ENCODE measurements at regions not wholly inside any gene's neighbourhood (a gene's known extent, or its start where the extent isn't known, plus 50 kb on each side); places are given as distances from the start of the nearest gene placed in this dataset.

- Histone ChIP-seq H3K9me3 (ENCODE audit: control insufficient read depth in 1 of 2, insufficient read depth in 1 of 2, low read length in 2 of 2) (peaks cover 0 to 8% of the 10 kb centered on the region in 2 experiments), H3K36me3 (ENCODE audit: insufficient read depth, low read length) (no peaks in the 10 kb centered on the region), H3K27me3 (ENCODE audit: control insufficient read depth in 1 of 2, insufficient read depth in 2 of 2, low read length in 2 of 2) (no peaks in the 10 kb centered on the region), H3K27ac (ENCODE audit: low read depth in 1 of 2, low read length in 2 of 2) (no peak overlapping the region), H3K4me3 (ENCODE audit: low read length) (no peak overlapping the region), H3K4me1 (ENCODE audit: insufficient read depth, low read length) (no peaks in the 10 kb centered on the region)
- POLR2A ChIA-PET, result no interaction called here
- H3K4me1 Mint-ChIP-seq (ENCODE audit: low read depth), result no peaks in the 10 kb centered on the region
- H3K36me3 Mint-ChIP-seq (ENCODE audit: low read depth), result no peaks in the 10 kb centered on the region
- no peak overlapping the region for H3K27ac Mint-ChIP-seq
- peaks cover 25% of the 10 kb centered on the region for H3K27me3 Mint-ChIP-seq
- intact Hi-C loops (cut with DNase I, micrococcal nuclease), result no loop called here
- CTCF ChIA-PET, result no interaction called here
- no peak for TF ChIP-seq CTCF (IDR thresholded peaks at IDR 0.05)
- no peaks in the 10 kb centered on the region for H3K9me3 Mint-ChIP-seq
- ATAC-seq (ENCODE audit: poor library complexity), result no peak
- H3K4me3 Mint-ChIP-seq, result no peak overlapping the region
- DNase-seq, result no peak
Observed at GRCh38 chr16:54347961-54348360, 61.4 kb upstream of the IRX3 start.

GRCh38 chr16:54346041-54346440 lies 59.5 kb upstream of the IRX3 start:
- Mint-ChIP-seq H3K27ac (no peak overlapping the region), H3K36me3 (ENCODE audit: low read depth) (no peaks in the 10 kb centered on the region), H3K4me3 (no peak overlapping the region), H3K9me3 (no peaks in the 10 kb centered on the region), H3K4me1 (ENCODE audit: low read depth) (no peaks in the 10 kb centered on the region), H3K27me3 (peaks cover 17% of the 10 kb centered on the region)
- CTCF ChIA-PET, result no interaction called here
- no peaks in the 10 kb centered on the region for H3K36me3 ChIP-seq (ENCODE audit: insufficient read depth, low read length)
- POLR2A ChIA-PET, result no interaction called here
- ATAC-seq (ENCODE audit: poor library complexity) (no peak), DNase-seq (no peak)
- intact Hi-C loops (cut with DNase I, micrococcal nuclease), result no loop called here
- H3K27me3 ChIP-seq (ENCODE audit: control insufficient read depth in 1 of 2, insufficient read depth in 2 of 2, low read length in 2 of 2), result no peaks in the 10 kb centered on the region
- no peaks in the 10 kb centered on the region for H3K4me1 ChIP-seq (ENCODE audit: insufficient read depth, low read length)
- TF ChIP-seq CTCF (IDR thresholded peaks at IDR 0.05), result no peak
- no peak overlapping the region for H3K27ac ChIP-seq (ENCODE audit: low read depth in 1 of 2, low read length in 2 of 2)
- H3K4me3 ChIP-seq (ENCODE audit: low read length), result no peak overlapping the region
- peaks cover 0 to 8% of the 10 kb centered on the region in 2 experiments for H3K9me3 ChIP-seq (ENCODE audit: control insufficient read depth in 1 of 2, insufficient read depth in 1 of 2, low read length in 2 of 2)

GRCh38 chr16:54344646-54345630 lies 58.4 kb upstream of the IRX3 start:
- H3K27me3 ChIP-seq (ENCODE audit: control insufficient read depth in 1 of 2, insufficient read depth in 2 of 2, low read length in 2 of 2), result no peaks in the 10 kb centered on the region
- CTCF ChIA-PET, result no interaction called here
- H3K36me3 ChIP-seq (ENCODE audit: insufficient read depth, low read length), result no peaks in the 10 kb centered on the region
- H3K4me3 Mint-ChIP-seq, result no peak overlapping the region
- H3K36me3 Mint-ChIP-seq (ENCODE audit: low read depth), result no peaks in the 10 kb centered on the region
- H3K27me3 Mint-ChIP-seq, result peaks cover 22% of the 10 kb centered on the region
- peaks cover 0 to 12% of the 10 kb centered on the region in 2 experiments for H3K9me3 ChIP-seq (ENCODE audit: control insufficient read depth in 1 of 2, insufficient read depth in 1 of 2, low read length in 2 of 2)
- TF ChIP-seq CTCF (IDR thresholded peaks at IDR 0.05), result no peak
- no peak for ATAC-seq (ENCODE audit: poor library complexity)
- POLR2A ChIA-PET, result no interaction called here
- no peaks in the 10 kb centered on the region for H3K9me3 Mint-ChIP-seq
- H3K27ac ChIP-seq (ENCODE audit: low read depth in 1 of 2, low read length in 2 of 2), result no peak overlapping the region
- intact Hi-C loops (cut with DNase I, micrococcal nuclease), result no loop called here
- DNase-seq, result no peak
- no peak overlapping the region for H3K4me3 ChIP-seq (ENCODE audit: low read length)
- H3K27ac Mint-ChIP-seq, result no peak overlapping the region
- H3K4me1 ChIP-seq (ENCODE audit: insufficient read depth, low read length), result no peaks in the 10 kb centered on the region
- H3K4me1 Mint-ChIP-seq (ENCODE audit: low read depth), result no peaks in the 10 kb centered on the region

Data from CD4-positive, alpha-beta T cell (primary cell).